Parathyroid adenoma (tissue), 2 donors: ENCODE measurements at regions not wholly inside any gene's neighbourhood (a gene's known extent, or its start where the extent isn't known, plus 50 kb on each side); places are given as distances from the start of the nearest gene placed in this dataset.

ENCODE experiments used
- H2AFZ ChIP-seq: fragments of 300-600 bp; sonication (generic); one replicate; pipeline ENCODE4 v1.7.0; 2017; ENCODE audit warnings: antibody characterized with exemption, mild to moderate bottlenecking
- H3K27ac ChIP-seq: fragments of 300-600 bp; sonication (generic); one replicate; pipeline ENCODE4 v1.7.0; 2017
- H3K27me3 ChIP-seq: fragments of 300-600 bp; sonication (generic); one replicate; pipeline ENCODE4 v1.7.0; 2017; ENCODE audit warnings: low read length; ENCODE audit not compliant: control insufficient read depth, insufficient read depth
- H3K36me3 ChIP-seq: fragments of 300-600 bp; sonication (generic); one replicate; pipeline ENCODE4 v1.7.0; 2017; ENCODE audit warnings: low read length; ENCODE audit not compliant: control insufficient read depth, insufficient read depth
- H3K4me1 ChIP-seq: fragments of 300-600 bp; sonication (generic); one replicate; pipeline ENCODE4 v1.7.0; 2017; ENCODE audit warnings: control low read depth
- H3K4me2 ChIP-seq: fragments of 300-600 bp; sonication (generic); one replicate; pipeline ENCODE4 v1.7.0; 2017; ENCODE audit warnings: low read length
- H3K4me3 ChIP-seq: fragments of 300-600 bp; sonication (generic); one replicate; pipeline ENCODE4 v1.7.0; 2017; ENCODE audit warnings: low read depth, low read length
- H3K79me2 ChIP-seq: fragments of 300-600 bp; sonication (generic); one replicate; pipeline ENCODE4 v1.7.0; 2017; ENCODE audit warnings: control low read depth
- H3K9ac ChIP-seq: fragments of 300-600 bp; sonication (generic); one replicate; pipeline ENCODE4 v1.7.0; 2017; ENCODE audit warnings: mild to moderate bottlenecking
- H3K9me3 ChIP-seq: fragments of 300-600 bp; sonication (generic); one replicate; pipeline ENCODE4 v1.7.0; 2017; ENCODE audit warnings: low read length; ENCODE audit not compliant: control insufficient read depth
- CTCF ChIP-seq: fragments of 300-600 bp; sonication (generic); IDR thresholded peaks from one replicate; pipeline ENCODE4 v1.7.0; 2017; ENCODE audit warnings: antibody characterized with exemption, mild to moderate bottlenecking
- donor health status: primary hyperparathyroidism.

DNA sequence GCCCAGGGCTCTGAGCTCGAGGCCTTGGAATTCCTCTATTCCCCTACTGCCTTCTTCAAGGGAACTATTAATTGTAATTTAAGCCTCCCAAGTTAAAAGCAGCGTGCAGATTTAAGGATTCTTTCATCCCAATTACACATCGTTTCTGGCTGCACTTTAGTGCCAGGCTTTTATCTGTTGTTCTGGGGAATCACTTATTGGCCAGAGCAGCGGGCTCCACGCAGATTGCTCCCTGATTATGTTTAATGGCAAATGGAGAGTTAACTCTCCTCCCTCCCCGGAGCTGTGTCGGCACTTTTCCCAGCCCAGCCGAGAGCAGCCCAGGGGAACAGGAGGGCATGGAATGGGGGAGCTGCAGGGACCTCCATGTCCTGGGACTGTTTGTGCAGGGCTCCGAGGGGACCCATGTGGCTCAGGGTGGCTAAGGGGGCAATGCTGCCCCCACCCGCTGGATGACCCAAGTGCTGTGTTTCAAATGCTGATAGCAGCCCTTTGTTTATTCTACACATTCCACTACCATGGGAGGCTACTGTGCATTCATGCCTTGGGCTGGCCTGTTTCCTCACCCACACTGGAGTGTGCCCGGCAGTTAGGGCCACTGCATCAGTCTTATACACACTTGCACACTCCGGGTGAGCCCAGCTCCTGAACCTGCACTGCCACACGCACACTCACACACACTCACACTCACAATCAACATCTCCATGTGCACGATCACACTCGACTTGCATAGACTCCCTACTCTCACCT is 93.3 kb upstream of the POU3F1 start:
- no peaks in the 10 kb centered on the region for H3K27me3 ChIP-seq
- no peaks in the 10 kb centered on the region for H3K36me3 ChIP-seq
- TF ChIP-seq CTCF = no peak
- no peaks in the 10 kb centered on the region for H3K9me3 ChIP-seq
- H3K4me1 ChIP-seq = peaks cover 8% of the 10 kb centered on the region
- no peak overlapping the region for H3K9ac ChIP-seq
- H3K27ac ChIP-seq = no peak overlapping the region
- no peak overlapping the region for H2AFZ ChIP-seq
- H3K4me3 ChIP-seq = no peak overlapping the region
- no peak overlapping the region for H3K4me2 ChIP-seq
- H3K79me2 ChIP-seq = no peaks in the 10 kb centered on the region

GRCh38 chr1:38138498-38139233 is 92.1 kb upstream of the POU3F1 start:
- no peak overlapping the region for H3K9ac ChIP-seq
- no peaks in the 10 kb centered on the region for H3K36me3 ChIP-seq
- peak overlapping the region; percentile 45 for H2AFZ ChIP-seq
- no peaks in the 10 kb centered on the region for H3K79me2 ChIP-seq
- H3K4me3 ChIP-seq = no peak overlapping the region
- TF ChIP-seq CTCF = no peak
- H3K4me1 ChIP-seq = peaks cover 8% of the 10 kb centered on the region
- H3K9me3 ChIP-seq = no peaks in the 10 kb centered on the region
- no peak overlapping the region for H3K4me2 ChIP-seq
- H3K27ac ChIP-seq = no peak overlapping the region
- no peaks in the 10 kb centered on the region for H3K27me3 ChIP-seq

DNA sequence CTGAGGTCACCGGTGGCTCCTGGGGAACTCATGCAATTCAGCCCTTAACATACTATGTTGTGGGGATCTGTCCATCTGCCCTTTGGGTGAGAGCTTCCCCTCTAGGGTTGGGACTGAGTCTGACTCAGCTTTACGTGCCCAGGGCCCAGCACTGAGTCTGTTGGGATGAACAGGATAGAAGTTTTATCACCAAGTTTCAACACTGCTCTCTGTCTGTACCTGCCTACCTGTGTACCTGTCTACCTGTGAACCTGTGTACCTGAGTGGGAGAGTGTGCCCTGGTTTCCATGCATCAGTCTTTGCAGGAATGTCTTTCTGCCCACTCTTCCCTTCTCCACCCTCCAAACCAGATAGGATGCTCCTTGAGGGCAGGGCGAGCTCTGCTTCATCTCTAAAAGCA is 90.6 kb upstream of the POU3F1 start:
- no peaks in the 10 kb centered on the region for H3K27me3 ChIP-seq
- no peak overlapping the region for H3K27ac ChIP-seq
- no peak for TF ChIP-seq CTCF

DNA sequence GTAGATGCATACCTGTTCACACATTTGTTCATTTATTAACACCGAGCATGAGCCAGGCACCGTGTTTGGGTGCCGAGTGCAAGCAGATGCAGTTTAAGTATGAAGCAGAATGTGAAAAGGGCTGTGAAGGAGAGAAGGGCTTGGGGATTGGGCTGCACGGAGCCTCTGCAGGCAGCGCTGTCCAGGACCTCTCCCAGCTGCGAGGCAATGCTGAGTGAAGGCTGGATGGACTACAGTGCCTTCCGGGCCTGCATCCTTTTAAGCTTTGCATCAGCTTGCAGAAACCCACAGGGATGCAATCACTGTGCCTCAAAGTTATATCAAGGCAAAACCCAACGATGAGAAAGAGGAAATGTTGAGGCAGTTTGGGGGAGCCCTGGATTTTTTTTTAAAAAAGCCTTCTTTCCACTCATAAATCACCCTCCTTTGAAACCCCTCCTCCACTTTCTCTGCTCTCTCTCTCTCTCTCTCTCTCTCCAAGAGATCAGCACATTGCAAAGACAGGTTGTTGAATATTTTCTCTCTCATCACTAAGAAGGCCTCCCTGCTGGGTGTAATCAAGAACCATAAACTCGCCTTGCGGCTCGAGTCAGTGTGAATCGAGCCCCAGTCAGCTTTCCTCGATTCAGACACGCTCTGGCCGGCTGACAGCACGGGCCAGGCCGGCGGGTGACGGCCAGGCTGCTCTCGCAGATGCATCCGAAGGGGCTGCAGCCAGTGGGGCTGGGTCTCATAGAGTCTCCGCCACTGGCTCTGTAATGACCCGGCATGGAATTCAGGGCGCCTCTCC is 89.2 kb upstream of the POU3F1 start:
- Histone ChIP-seq H3K27ac (no peak overlapping the region), H3K79me2 (no peaks in the 10 kb centered on the region), H3K36me3 (no peaks in the 10 kb centered on the region), H2AFZ (no peak overlapping the region), H3K4me3 (no peak overlapping the region), H3K9me3 (no peaks in the 10 kb centered on the region), H3K4me2 (no peak overlapping the region), H3K27me3 (no peaks in the 10 kb centered on the region), H3K4me1 (peaks cover 8% of the 10 kb centered on the region), H3K9ac (no peak overlapping the region)
- no peak for TF ChIP-seq CTCF

More for the DNA sequence above, 90.6 kb upstream of the POU3F1 start:
- no peaks in the 10 kb centered on the region for H3K79me2 ChIP-seq
- H3K4me2 ChIP-seq = no peak overlapping the region
- no peak overlapping the region for H3K4me3 ChIP-seq
- H3K4me1 ChIP-seq = peaks cover 8% of the 10 kb centered on the region
- no peaks in the 10 kb centered on the region for H3K9me3 ChIP-seq
- no peak overlapping the region for H2AFZ ChIP-seq
- H3K9ac ChIP-seq = no peak overlapping the region
- H3K36me3 ChIP-seq = no peaks in the 10 kb centered on the region
